GM13977 (cell line): ENCODE measurements at regions not wholly inside any gene's neighbourhood (a gene's known extent, or its start where the extent isn't known, plus 50 kb on each side); places are given as distances from the start of the nearest gene placed in this dataset.
A peak's percentile ranks its signal among the peaks of the same experiment; 100 is the strongest.

ENCODE experiments used
- DNase-seq: peaks from one replicate; pipeline ENCODE4 v3.0.0; 2012; ENCODE audit warnings: low spot score
- CTCF ChIP-seq: IDR thresholded peaks from 2 replicates; pipeline ENCODE4 v1.5.1; 2012; ENCODE audit warnings: mild to moderate bottlenecking, control low read depth; ENCODE audit not compliant: insufficient read depth; ENCODE audit errors: extremely low read depth, missing control alignments
- in situ Hi-C: fragments of 300-500 bp; cut with MboI; formaldehyde crosslinking; loops from one replicate; pipeline ENCODE4 v1.12.0; 2022; ENCODE audit warnings: low sequenced_read_pairs, low pct_unique_long_range_greater_than_20kb, mixed read lengths, inconsistent platforms; ENCODE audit not compliant: unreplicated experiment

DNA sequence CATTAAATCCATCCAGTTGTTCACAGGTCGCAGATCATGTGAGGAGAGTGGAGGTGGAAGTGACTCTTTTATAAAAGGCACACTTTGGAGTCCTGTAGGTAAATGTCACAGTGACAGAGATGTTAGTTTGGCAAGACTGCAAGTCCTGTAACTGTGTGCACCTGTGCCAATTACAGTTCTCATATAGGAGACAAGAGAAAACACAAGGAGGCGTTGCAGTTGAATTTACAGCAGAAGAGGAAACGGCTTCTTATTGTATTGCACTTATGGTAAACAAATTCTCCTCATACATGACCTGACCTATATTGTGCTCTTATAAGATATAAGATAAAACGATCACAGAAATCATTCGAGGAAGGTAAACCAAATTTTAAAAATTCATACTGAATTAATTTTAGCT lies 732.8 kb upstream of the SLC10A2 start:
- in situ Hi-C loops: no loop called here
- DNase-seq: no peak
- no peak for TF ChIP-seq CTCF

DNA sequence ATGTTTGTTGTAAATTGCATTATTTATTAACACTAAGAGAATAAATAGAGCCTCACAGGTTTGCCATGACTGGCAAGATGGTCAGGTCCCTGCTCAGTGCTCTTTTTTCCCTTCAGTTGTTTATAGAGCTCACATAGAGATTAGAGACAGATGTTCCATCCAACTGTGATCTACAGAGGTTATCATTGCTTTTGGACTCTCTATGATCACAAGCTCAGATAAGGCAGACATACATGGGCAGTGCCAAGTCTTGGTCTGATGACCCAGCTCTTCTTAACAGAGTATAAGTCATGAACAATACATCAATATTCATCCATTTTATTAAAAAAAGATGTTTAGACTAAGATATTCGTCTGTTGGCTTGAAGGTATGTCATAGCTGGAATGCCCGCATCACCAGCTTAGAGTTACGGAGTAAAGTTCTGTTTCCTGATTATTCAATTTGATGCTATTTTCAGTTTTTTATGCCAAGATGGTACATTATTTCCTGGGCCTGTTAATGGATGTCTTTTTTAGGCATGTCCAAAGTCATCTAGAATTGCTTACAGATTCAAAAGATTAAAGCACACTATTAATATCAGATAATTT lies 729.8 kb upstream of the SLC10A2 start:
- TF ChIP-seq CTCF: no peak
- DNase-seq: no peak
- in situ Hi-C loops: no loop called here

DNA sequence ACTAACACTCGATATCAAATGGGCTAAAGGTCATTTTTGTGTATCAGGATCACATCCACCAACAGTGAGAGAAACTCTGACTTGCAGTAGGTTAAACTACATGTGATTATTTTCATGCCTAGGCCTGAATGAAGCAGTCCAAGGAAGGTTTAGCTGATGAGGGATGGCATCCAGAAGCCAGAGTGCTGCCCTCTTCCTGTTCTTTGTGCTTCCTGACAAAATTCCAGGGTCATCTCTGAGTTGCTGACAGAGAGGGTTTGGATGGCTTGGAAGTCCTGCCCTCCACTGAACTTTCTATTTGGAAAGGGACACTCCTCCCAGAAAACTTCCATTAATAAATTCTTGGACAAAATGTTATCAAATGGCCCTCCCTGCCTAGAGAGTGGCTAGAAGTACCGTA lies 728.3 kb upstream of the SLC10A2 start:
- TF ChIP-seq CTCF: no peak
- in situ Hi-C loops: no loop called here
- DNase-seq: no peak

GRCh38 chr13:103788061-103788652 lies 721.9 kb upstream of the SLC10A2 start:
- TF ChIP-seq CTCF: peak; percentile 15
- DNase-seq: no peak
- in situ Hi-C loops: no loop called here

DNA sequence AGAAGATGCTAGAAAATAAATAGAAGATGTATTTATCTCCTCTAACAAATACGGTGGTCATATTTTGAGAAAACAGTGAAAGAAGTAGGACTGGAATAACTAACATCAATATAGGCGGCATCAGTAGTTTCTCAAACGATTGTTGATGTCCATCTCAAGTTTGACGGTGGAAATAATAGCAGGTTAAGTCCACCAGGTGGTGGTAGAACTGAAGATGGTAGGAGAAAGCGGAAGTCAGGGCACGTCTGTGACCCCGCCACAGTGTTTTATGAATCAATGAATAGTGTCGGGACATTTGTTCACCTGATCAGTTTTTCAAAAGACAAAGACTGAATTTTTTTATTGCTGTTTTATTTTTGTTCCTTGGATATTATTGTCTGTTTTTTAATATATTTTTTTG lies 706.4 kb upstream of the SLC10A2 start:
- DNase-seq: no peak
- in situ Hi-C loops: no loop called here
- TF ChIP-seq CTCF: no peak

DNA sequence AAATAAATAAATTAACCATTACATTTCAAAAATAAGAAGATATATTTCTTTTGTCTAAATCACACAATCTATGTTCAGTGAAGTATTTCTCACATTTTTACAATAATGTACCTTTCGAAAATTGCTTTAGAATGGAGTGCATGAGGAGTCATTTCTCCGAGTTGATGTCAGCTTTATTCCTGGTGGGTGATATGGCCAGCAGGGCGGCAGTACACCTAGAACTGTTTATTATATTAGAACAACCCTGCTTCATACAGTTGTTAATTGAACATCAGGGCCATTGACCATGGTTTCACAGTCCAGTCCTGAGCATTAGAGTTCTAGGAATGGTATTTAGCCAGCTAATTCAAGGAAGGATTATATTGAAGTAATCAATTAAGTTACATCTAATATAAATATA lies 696.3 kb upstream of the SLC10A2 start:
- peak; percentile 13 for TF ChIP-seq CTCF
- DNase-seq: no peak
- in situ Hi-C loops: no loop called here

DNA sequence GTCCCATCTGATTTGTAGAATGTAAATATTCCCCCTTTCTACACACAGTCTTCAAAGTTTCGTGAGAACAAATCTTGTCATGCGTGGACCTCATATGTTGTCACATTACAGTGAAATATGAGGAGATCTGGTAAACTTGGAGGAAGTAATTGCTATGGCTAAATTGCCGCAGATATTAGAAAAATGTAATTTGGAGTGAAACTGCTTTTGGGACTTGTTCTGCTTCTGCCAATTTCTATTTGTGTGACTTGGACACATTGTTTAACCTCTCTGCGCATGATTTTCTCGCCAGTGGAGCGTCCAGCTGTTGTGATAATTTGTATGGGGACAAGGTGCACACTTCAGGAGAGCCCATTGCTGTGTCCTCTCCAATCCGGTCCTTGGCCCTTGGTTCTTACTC lies 693.1 kb upstream of the SLC10A2 start:
- in situ Hi-C loops: no loop called here
- TF ChIP-seq CTCF: no peak
- DNase-seq: no peak
